ENCODE measurements at regions not wholly inside any gene's neighbourhood (a gene's known extent, or its start where the extent isn't known, plus 50 kb on each side); places are given as distances from the start of the nearest gene placed in this dataset.

DNA sequence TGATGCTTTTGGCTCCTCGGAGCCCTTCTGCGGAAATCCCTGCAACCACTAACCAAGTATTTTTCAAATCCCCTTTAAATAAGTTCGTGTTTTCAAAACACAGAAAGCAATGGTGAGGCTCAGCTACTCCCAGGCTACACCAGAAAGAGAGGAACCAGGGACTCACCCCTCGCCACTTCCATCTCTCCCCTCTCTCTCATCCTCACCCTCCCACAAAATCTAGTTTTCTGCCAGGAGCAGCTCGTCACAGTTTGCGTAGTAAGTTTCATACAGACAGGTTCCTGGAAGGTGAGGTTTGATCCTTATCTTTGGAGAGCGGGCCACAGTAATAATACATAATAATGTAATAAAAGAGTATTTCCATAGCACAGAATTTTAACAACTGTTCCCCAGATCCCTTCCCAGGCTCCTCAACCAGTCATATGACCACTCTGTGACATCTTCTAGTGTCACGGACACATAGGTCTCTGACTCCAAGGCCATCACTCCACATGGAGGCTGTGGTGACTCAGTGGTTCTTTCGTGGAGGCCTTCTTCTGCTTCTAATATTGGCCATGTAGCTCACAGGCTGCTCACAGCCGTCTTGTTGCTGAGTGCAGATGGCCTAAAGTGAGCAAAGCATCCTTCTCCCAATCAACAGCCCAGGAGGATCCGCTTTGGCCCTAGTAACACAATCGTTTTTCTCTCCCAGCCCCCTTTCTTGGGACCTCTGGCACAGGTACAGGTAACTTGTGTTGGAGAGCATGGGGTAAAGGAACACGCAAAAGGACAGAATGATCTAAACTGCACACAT, 295.7 kb downstream of the CDC5L start:
- no peak for DNase-seq

DNA sequence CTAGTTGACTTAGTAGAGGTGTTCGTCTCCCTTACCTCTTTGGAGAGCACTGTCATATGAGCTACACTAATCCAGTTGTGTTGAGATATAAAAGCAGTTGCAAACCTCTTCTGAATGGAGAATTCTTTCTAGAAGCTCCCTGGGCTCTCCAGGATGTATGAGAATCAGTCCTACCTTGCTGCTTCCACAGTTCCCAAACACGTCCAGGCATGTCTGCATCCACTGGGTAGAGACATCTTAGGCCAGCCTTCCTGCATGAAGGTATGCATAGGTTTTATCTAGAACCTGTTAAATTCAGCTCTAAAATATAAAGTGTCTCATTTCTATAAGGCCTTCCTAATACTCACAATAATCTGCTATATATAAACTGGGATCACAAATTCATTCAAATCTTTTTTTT, 297.7 kb downstream of the CDC5L start:
- DNase-seq, result no peak

DNA sequence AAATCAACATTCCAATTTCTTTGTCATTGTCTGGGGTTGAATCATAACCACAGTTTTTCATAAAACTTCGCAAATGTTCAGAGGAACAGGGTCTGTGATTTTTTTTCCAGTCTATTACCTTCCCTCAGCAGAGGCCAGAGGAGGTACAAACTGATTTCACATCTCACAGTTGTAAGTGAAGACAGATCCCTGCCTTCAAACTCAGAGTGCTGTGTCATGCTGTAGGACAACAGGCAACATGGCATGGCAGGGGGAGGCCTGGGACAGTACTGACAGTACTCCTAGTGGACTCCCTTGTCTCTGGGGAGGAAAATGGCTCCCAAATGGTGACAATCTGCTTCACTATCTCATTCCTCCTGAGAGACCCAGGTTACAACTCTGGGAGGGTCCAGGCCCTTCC, 308.6 kb downstream of the CDC5L start:
- DNase-seq, result no peak

DNA sequence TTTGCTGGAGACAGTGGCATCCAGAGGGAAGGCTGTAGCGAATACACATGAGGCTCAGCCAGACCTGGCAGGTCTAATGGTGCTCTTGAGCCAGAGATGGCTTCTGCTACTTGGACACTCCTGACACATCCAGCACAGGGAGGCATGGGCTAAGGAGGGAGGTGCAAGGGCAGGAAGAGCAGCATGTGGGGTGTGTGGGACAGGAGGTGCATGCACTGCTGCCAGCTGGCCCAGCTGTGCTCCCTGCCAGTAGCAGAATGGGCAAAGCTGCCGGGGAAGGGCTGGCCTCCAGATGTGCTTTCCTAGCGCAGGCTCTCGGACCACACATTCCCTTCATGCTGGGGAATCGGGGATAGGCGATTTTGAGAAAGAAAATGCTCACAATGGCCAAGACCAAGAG, 309.2 kb downstream of the CDC5L start:
- no peak for DNase-seq

GRCh38 chr6:44697327-44697726, 309.8 kb downstream of the CDC5L start:
- no peak for DNase-seq

- no peak for DNase-seq
Observed at GRCh38 chr6:44698602-44699001, 311.1 kb downstream of the CDC5L start.

DNA sequence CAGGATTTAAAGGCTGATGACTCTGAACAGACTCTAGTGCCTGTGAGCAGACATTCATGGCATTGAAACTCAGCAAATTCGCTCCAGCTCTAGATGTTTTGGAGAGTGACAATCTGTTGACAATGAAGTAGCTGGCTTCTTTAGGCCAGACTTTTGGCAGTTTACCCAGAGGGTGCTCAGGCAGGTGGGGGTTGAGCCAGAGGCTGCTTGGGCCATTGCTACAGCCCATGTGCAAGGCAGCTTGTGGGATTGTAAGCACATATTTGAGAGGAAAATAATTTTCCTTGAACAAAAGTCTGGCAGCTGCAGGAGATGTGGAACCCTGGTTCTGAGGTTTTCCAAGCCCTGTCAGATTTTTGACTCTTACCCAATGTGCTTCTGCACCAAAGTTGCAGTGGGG, 311.6 kb downstream of the CDC5L start:
- DNase-seq, result no peak

DNA sequence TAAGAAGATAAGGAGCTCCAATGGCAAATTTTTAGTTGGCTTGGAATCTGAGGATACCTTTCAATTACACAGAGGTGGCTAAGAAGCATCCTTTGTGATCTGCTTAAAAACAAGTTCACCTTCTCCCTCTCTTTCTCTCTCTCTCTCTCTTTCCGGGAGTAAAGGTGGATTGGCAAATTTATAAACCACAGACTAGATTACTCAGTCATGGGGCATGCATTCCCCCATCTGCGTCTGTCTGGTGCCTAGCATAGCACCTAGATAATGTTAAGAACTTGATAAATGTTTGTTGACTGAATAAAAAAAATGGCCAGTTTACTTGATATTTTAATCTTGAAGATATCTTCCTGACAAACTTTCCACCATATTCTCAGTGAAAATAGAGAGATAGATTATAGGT, 312.3 kb downstream of the CDC5L start:
- DNase-seq, result no peak

DNA sequence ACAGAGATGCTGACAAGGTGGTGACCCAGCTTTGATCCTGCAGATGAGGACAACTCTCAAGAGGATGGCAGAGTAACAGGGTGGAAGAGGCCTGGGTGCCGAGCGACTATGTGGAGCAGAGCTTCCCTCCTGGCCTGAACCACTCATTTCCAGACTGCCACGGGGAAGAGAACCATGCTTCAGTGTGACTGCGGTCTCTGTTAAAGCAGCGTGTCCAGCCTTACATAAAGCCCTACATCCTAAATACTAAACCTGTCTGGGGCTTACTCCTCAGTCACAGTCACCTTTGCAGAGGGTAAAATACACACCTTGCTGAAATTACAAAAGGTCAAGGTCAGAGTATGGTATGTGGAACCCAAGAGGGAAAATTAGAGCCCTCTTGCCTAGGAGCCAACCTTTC, 312.9 kb downstream of the CDC5L start:
- DNase-seq, result no peak

DNA sequence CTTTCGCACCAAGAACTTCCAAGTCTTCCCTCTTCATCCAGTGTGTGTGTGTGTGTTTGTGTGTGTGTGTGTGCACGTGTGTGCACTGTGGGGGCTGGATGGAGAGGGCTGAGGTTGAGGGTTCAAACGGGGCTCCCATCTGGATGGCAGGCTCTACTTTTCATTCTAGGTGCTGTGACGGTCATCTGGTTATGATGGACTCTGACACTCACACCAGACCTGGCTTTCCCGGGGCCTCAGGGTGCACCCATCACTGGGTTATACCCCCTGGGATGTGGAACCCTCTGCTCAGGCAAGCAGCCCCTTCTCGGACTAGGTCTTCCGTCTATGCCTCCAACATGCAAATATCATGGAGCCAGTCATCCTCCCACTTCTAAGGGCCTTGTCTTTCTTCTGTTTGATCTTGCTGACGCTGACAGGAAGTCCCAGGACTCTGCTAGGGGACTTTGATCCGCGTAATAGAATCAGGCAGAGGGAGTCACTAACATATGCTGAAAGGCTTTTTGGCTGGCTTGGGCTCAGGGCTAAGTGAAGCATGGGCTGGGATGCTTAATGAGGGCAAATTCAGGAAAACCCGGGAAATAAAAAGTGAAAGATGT, 313.6 kb downstream of the CDC5L start:
- DNase-seq, result no peak

DNA sequence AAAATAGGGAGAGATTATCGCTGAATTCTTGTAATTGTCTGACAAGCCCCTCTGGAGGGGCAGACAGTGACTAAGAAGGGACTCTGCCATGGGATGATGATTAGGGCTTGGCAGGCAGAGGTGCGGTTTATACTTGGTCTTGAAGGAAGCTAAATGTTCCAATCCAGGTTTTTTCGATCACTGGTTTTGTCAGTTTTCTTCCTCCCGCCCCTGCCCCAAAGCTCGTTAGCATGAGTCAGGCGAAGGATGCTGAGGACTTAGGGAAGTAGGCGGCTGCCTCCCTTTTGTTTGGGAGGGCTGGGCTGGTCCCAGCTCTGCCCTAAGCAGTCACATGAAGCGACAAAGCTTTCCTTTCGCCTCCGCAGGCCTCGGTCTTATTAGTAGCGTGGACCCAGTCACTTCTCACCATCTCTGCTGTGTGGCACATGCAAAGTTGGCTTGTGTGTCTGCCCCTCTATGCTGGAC, 314.2 kb downstream of the CDC5L start:
- DNase-seq, result no peak

GRCh38 chr6:44702292-44702691, 314.8 kb downstream of the CDC5L start:
- no peak for DNase-seq

DNA sequence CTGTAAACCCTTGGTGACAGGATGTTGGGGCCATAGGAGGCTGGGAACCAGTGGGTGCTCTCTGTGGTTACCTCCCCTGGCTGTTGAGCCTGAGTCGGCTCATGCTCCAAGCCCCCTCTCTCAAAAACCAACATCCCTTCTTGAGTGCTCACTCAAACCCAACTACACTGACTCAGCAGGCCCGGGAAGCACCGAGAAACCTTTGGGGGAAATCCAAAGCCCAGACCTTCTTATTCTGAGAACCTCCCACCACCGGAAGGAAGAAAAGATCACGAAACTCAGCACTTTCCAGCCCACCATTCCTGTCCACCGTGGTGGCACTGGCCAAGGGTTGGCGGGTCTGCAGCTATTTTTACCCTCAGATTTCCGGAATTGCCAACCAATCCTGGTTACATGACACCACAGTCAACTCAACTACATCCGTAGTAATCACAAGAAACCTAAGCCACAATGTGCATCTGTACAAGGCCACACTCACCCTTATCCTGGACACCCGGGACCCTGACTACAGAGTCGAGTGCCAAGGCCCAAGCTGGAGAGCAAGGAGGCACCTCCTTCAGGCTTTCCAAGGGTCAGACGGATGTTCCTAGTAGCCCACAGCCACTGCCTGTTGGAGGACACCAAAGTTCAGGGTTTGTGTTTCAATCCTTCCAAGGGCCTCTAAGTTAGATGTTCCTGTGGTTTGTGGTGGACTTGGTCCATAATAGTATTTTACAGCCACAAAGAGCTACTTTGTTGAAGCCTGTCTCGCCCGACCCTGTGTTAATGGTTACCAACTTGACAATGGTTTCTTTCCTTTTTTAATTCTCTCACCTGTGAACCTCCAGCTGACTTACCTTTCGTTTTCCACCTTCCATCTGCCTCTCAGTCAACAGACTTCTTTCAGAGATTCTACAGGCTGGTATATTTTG, 317.0 kb downstream of the CDC5L start:
- no peak for DNase-seq

DNA sequence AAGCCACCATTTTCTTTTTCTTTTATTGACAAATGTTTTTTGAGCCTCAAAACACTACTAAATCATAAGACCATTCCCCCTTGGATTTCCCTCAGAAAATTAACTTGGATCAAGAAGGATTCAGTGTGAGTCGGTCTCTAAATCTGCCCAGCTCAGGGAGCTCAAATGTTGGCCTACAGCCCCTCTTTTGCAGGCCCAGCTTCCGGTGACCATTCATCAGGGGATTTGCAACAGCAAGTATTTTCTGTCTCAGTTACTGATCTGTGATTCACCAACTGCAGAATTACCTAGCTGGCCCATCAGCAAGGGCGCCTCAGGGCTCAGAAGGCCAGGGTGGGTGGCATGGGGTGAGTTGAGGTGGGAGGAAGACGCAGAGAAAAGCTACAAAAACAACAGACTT, 318.1 kb downstream of the CDC5L start:
- no peak for DNase-seq

DNA sequence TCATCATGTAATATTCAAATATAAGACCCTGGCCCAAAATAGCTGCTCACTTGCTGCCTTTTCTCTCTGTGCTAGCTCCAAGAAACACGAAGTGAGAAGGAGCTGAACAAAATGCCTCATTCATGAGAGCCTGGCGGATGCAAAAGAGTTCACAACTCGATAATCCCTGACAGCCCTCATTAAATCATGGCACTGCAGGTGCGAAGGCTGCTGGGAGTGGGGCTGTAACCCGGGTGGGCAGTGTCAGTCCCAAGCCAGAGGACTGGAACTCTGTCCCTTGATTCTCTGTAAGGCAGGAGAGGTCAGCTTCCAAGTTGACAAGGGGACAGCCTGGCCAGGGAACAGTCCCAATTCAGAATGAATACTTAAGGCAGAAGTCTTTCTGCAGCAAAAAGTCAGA, 318.5 kb downstream of the CDC5L start:
- no peak for DNase-seq

DNA sequence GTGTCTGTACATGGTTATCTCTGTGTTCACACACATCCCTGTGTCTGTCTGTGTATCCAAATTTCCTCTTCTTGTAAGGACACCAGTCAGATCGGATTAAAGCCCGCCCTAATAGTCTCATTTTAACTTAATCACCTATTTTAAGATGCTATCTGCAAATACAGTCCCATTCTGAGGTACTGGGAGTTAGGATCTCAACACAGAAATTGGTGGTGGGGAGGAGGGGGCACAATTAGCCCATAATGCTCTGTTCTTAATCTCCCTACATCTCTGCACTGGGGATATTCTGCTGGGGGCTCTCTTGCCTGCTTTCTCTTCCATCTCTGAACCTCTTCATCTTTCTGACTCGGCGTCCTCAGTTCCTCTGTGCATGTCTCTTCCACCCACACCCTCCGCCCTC, 320.7 kb downstream of the CDC5L start:
- DNase-seq, result no peak

- DNase-seq, result no peak
Observed at GRCh38 chr6:44712353-44713111, 325.0 kb downstream of the CDC5L start.

DNA sequence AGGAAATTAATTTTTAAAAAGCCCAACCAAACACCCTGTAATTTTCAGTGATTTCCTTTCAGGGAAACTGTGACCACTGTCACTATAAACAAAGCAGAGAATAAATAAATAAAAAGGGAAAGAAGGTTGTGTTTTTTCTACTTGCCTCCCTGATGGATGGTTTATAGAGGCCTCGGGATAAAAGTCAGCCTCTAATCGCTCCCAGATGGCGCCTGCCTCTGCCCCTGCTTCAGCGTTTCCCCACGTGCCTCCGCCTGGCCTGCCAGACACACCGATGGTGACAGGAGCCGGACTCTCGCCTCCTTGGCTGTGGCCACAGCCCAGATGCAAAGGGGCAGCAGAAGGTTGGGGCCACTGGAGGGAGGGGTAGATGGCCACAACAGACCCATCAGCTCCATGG, 327.7 kb downstream of the CDC5L start:
- no peak for DNase-seq

DNA sequence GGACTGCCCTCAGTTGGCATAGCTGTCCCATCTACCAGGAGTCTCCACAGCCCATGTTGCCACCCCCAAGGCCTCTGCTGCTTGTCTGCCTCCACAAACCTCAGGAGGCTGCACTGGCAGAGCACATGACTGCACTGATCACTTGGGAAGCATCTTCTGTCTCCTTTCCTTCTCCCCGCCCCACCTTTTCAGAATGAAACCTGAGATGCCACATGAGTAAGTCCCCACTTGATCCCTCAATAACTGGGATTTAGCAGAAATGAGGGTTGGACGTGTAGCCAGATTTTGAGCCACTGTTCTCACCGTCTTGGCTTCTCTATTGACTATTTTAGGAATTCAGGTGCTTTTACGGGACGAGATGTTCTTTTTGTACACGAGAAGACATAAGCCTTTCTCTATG, 328.4 kb downstream of the CDC5L start:
- no peak for DNase-seq

DNA sequence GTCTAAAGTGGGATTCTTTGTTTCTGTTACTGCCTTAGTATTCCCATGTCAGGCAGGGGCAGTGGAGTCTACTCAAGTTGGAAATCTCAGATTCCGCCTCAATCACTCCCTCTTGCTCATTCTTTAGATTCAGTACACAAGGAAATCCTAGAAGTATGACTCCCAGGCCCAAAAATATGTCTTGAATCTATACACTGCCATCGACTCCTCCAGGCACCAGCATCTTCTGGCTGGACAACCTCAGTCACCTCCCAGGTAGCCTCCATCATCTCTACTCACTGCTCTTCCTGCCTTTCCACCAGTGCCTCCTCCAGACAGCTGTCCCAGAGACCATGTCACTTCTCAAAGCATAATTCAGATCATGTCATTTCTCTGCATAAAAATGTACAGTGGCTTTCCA, 329.9 kb downstream of the CDC5L start:
- DNase-seq, result no peak

DNA sequence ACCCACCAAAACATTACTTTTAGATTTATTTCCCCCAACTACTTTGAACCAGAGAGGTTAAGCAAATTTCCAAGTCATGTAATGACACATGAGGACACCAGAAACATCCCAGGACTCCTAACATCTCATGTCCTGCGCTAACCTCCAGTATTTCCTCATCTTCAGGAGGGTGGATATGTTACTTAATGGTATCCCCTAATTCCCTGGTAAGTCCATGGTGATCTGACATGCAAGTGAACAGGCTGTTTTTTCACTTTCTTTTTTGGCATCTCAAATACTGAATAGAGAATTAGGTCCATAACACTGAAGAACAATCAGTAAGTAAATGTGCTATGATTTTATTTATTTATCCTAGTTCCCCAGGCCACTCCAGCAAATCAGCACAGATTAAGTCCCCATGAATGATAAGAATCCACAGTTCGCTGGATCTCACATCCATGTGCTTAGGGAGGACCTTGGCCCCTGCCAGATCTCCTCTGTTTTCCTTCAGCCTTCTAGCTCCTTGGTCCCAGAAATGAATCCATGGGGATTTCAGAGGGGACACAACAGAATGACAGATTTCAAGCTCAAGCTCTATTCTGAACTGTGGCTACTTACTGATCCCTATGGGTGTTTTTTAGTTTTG, 334.6 kb downstream of the CDC5L start:
- DNase-seq, result no peak

GRCh38 chr6:44722736-44723135, 335.2 kb downstream of the CDC5L start:
- no peak for DNase-seq
